ENCODE measurements at regions not wholly inside any gene's neighbourhood (a gene's known extent, or its start where the extent isn't known, plus 50 kb on each side); places are given as distances from the start of the nearest gene placed in this dataset.
"Not testable (repeated sequence)": the region's sequence is repeated elsewhere in the genome, so short reads cannot be mapped to it uniquely, and the experiment has no call there.

DNA sequence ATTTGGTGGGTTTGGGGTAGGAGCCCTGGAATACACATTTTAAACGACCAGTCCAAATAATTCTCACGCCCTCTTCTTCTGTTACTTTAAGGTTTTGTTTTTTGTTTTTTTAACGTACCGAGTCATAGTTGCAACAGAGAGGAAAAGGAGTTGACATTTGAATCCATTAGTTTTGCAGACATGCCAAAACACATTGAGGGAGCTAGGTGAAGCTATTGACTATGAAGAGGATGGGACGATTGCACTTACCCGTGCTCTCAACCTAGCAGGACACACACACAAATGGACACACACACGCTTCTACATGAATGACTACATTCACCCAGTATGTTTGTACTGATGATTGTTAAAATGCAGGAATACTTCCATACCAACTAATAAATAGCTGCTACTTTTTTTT, 54.3 kb upstream of the CIT start:
- no peak overlapping the region for H3K27ac ChIP-seq (ENCODE audit: extremely low read depth, low read depth, low read length)
- no peaks in the 10 kb centered on the region for H3K9me3 ChIP-seq (ENCODE audit: control insufficient read depth, insufficient read depth, low read depth, low read length)
- no peaks in the 10 kb centered on the region for H3K36me3 ChIP-seq (ENCODE audit: control insufficient read depth in 2 of 2, insufficient read depth in 1 of 2, low read length in 2 of 2)
- POLR2A ChIA-PET: interaction anchor here (0.7 kb wide), 1 partner anchor 270 kb away, joined by 5 read pairs; no protein-coding TSS in a partner anchor
- no peaks in the 10 kb centered on the region for H3K4me1 ChIP-seq (ENCODE audit: control insufficient read depth, insufficient read depth, low read length)
- no peak overlapping the region for H3K4me3 ChIP-seq (ENCODE audit: low read depth, low read length)
- TF ChIP-seq ZNF350 (tag by site-specific recombination; IDR thresholded peaks at IDR 0.05) (no peak), ZNF529 (tag by site-specific recombination; IDR thresholded peaks at IDR 0.05; ENCODE audit: insufficient replicate concordance) (no peak), GLI4 (tag by site-specific recombination; IDR thresholded peaks at IDR 0.05) (no peak), ZSCAN30 (tag by site-specific recombination; IDR thresholded peaks at IDR 0.05) (no peak), ZBTB17 (tag by site-specific recombination; IDR thresholded peaks at IDR 0.05) (no peak), ZBTB20 (tag by site-specific recombination; IDR thresholded peaks at IDR 0.05) (no peak), REPIN1 (tag by site-specific recombination; IDR thresholded peaks at IDR 0.05; ENCODE audit: low read depth) (no peak), ZNF302 (tag by site-specific recombination; IDR thresholded peaks at IDR 0.05; ENCODE audit: low read depth) (no peak), YY2 (tag by site-specific recombination; IDR thresholded peaks at IDR 0.05) (no peak)
- TF ChIP-seq, protein P1, sequence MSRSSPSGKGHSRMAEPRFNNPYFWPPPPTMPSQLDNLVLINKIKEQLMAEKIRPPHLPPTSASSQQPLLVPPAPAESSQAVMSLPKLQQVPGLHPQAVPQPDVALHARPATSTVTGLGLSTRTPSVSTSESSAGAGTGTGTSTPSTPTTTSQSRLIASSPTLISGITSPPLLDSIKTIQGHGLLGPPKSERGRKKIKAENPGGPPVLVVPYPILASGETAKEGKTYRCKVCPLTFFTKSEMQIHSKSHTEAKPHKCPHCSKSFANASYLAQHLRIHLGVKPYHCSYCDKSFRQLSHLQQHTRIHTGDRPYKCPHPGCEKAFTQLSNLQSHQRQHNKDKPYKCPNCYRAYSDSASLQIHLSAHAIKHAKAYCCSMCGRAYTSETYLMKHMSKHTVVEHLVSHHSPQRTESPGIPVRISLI (tag by site-specific recombination; IDR thresholded peaks at IDR 0.05): no peak
- CTCF ChIA-PET: interaction anchor here (0.6 to 1.1 kb wide), 3 partner anchors 43 to 1813 kb away, joined by 3 to 4 read pairs (median 3); no protein-coding TSS in a partner anchor

DNA sequence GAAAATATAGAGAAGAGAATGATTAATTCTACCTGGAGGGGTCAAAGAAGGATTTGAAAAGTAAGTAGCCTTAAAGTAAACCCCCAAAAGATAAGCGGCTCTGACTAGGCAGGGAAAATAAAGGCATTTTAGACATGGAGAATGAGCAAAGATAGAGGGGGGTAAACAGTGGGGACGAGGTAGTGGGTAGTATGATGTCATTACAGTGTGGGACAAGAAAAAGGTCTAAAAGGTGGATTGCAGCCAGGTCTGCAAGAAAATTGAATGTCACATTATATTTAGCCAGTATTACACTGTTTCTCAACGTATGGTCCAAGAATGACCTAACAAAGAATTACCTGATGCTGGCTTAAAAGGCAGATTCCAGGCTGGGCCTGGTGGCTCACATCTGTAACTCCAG, 55.8 kb upstream of the CIT start:
- ChIA-PET CTCF (no interaction called here), POLR2A (no interaction called here)
- no peaks in the 10 kb centered on the region for H3K9me3 ChIP-seq (ENCODE audit: control insufficient read depth, insufficient read depth, low read depth, low read length)
- H3K36me3 ChIP-seq (ENCODE audit: control insufficient read depth in 2 of 2, insufficient read depth in 1 of 2, low read length in 2 of 2): no peaks in the 10 kb centered on the region
- TF ChIP-seq TRIM28 (IDR thresholded peaks at IDR 0.05; ENCODE audit: borderline replicate concordance, low read length): no peak
- TF ChIP-seq, protein P2, sequence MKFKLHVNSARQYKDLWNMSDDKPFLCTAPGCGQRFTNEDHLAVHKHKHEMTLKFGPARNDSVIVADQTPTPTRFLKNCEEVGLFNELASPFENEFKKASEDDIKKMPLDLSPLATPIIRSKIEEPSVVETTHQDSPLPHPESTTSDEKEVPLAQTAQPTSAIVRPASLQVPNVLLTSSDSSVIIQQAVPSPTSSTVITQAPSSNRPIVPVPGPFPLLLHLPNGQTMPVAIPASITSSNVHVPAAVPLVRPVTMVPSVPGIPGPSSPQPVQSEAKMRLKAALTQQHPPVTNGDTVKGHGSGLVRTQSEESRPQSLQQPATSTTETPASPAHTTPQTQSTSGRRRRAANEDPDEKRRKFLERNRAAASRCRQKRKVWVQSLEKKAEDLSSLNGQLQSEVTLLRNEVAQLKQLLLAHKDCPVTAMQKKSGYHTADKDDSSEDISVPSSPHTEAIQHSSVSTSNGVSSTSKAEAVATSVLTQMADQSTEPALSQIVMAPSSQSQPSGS (tag by site-specific recombination; IDR thresholded peaks at IDR 0.05; ENCODE audit: low read depth): peak; percentile 56
- TF ChIP-seq, protein P3, sequence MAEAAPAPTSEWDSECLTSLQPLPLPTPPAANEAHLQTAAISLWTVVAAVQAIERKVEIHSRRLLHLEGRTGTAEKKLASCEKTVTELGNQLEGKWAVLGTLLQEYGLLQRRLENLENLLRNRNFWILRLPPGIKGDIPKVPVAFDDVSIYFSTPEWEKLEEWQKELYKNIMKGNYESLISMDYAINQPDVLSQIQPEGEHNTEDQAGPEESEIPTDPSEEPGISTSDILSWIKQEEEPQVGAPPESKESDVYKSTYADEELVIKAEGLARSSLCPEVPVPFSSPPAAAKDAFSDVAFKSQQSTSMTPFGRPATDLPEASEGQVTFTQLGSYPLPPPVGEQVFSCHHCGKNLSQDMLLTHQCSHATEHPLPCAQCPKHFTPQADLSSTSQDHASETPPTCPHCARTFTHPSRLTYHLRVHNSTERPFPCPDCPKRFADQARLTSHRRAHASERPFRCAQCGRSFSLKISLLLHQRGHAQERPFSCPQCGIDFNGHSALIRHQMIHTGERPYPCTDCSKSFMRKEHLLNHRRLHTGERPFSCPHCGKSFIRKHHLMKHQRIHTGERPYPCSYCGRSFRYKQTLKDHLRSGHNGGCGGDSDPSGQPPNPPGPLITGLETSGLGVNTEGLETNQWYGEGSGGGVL (tag by site-specific recombination; IDR thresholded peaks at IDR 0.05): 0 out of 2 replicates have a peak, but pooled peaks have one; percentile 22
- no peak for TF ChIP-seq ZNF157 (tag by site-specific recombination; IDR thresholded peaks at IDR 0.05)
- H3K4me3 ChIP-seq (ENCODE audit: low read depth, low read length): no peak overlapping the region
- no peaks in the 10 kb centered on the region for H3K4me1 ChIP-seq (ENCODE audit: control insufficient read depth, insufficient read depth, low read length)
- H3K27ac ChIP-seq (ENCODE audit: extremely low read depth, low read depth, low read length): no peak overlapping the region

DNA sequence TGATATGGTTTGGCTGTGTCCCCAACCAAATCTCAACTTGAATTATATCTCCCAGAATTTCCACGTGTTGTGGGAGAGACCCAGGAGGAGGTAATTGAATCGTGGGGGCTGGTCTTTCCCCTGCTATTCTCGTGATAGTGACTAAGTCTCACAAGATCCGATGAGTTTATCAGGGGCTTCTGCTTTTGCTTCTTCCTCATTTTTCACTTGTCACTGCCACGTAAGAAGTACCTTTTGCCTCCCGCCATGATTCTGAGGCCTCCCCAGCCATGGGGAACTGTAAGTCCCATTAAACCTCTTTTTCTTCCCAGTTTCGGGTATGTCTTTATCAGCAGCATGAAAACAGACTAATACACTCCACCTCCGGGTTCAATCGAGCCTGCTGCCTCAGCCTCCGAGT, 54.3 kb upstream of the BICDL1 start:
- not testable (repeated sequence) for H3K27ac ChIP-seq (ENCODE audit: extremely low read depth, low read depth, low read length)
- POLR2A ChIA-PET: interaction anchor here (0.6 kb wide), 1 partner anchor 60 kb away, joined by 6 read pairs; no protein-coding TSS in a partner anchor
- CTCF ChIA-PET: interaction anchor here (0.6 to 0.7 kb wide), 2 partner anchors 22 to 116 kb away, joined by 3 read pairs; no protein-coding TSS in a partner anchor

More for the DNA sequence above, 54.3 kb upstream of the BICDL1 start:
- H3K9me3 ChIP-seq (ENCODE audit: control insufficient read depth, insufficient read depth, low read depth, low read length); H3K36me3 ChIP-seq (ENCODE audit: control insufficient read depth in 2 of 2, insufficient read depth in 1 of 2, low read length in 2 of 2); H3K4me1 ChIP-seq (ENCODE audit: control insufficient read depth, insufficient read depth, low read length); H3K4me3 ChIP-seq (ENCODE audit: low read depth, low read length): not testable (repeated sequence)

All from HEK293 (cell line).